Stimulated activated CD4-positive, alpha-beta T cell treated with anti-CD3 and anti-CD28 coated beads, Interleukin-15, amount 100 ng/mL, for 24 hours (primary cell): ENCODE measurements at regions not wholly inside any gene's neighbourhood (a gene's known extent, or its start where the extent isn't known, plus 50 kb on each side); places are given as distances from the start of the nearest gene placed in this dataset.

Experiments used
- DNase-seq: peaks from one replicate; pipeline ENCODE4 v3.0.0-alpha.2; 2020

- no peak for DNase-seq
Measured at GRCh38 chr4:146022541-146022940, 83.9 kb upstream of the ZNF827 start.

- no peak for DNase-seq
Measured at GRCh38 chr4:146018247-146018646, 79.6 kb upstream of the ZNF827 start.

DNA sequence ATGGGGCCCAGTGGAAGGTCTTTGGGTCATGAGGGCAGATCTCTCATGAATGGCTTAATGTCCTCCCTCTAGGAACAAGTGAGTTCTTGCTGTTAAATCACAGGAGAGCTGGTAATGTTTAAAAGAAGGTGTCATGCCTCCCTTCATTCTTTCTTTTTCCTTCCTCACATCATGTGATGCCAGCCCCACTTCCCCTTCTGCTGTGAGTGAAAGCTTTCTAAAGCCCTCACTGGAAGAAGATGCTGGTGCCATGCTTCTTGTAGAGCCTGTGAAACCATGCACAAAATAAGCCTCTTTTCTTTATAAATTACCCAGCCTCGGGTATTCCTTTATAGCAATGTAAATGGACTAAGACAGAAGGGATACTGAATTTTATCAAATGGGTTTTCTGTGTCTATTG is 66.1 kb upstream of the ZNF827 start:
- DNase-seq, result no peak

GRCh38 chr4:145988628-145989027 is 50.0 kb upstream of the ZNF827 start:
- no peak for DNase-seq
